ENCODE measurements at regions not wholly inside any gene's neighbourhood (a gene's known extent, or its start where the extent isn't known, plus 50 kb on each side); places are given as distances from the start of the nearest gene placed in this dataset.
A peak's percentile ranks its signal among the peaks of the same experiment; 100 is the strongest.
"Not testable (repeated sequence)": the region's sequence is repeated elsewhere in the genome, so short reads cannot be mapped to it uniquely, and the experiment has no call there.

- H3K4me3 ChIP-seq (replicated peaks; ENCODE audit: low read depth, low read length), result no peak overlapping the region
- DNase-seq (ENCODE audit: extremely low read depth, low read depth), result no peak
- TF ChIP-seq CTCF (IDR thresholded peaks at IDR 0.05; ENCODE audit: low read depth, low read length, missing control alignments), result no peak
Observed at GRCh38 chr9:17888066-17888465, 309.2 kb downstream of the SH3GL2 start.

GRCh38 chr9:17888964-17889363, 310.1 kb downstream of the SH3GL2 start:
- peak; percentile 3 for DNase-seq (ENCODE audit: extremely low read depth, low read depth)
- not testable (repeated sequence) for H3K4me3 ChIP-seq (replicated peaks; ENCODE audit: low read depth, low read length)

- no peak overlapping the region for H3K4me3 ChIP-seq (replicated peaks; ENCODE audit: low read depth, low read length)
- TF ChIP-seq CTCF (IDR thresholded peaks at IDR 0.05; ENCODE audit: low read depth, low read length, missing control alignments), result no peak
- DNase-seq (ENCODE audit: extremely low read depth, low read depth), result no peak
Observed at GRCh38 chr9:17894501-17895160, 315.8 kb downstream of the SH3GL2 start.

GRCh38 chr9:17900606-17901005, 321.7 kb downstream of the SH3GL2 start:
- no peak for TF ChIP-seq CTCF (IDR thresholded peaks at IDR 0.05; ENCODE audit: low read depth, low read length, missing control alignments)
- no peak for DNase-seq (ENCODE audit: extremely low read depth, low read depth)
- H3K4me3 ChIP-seq (replicated peaks; ENCODE audit: low read depth, low read length), result no peak overlapping the region

- no peak for TF ChIP-seq CTCF (IDR thresholded peaks at IDR 0.05; ENCODE audit: low read depth, low read length, missing control alignments)
- H3K4me3 ChIP-seq (replicated peaks; ENCODE audit: low read depth, low read length), result no peak overlapping the region
- no peak for DNase-seq (ENCODE audit: extremely low read depth, low read depth)
Observed at GRCh38 chr9:17905366-17905765, 326.5 kb downstream of the SH3GL2 start.

- no peak overlapping the region for H3K4me3 ChIP-seq (replicated peaks; ENCODE audit: low read depth, low read length)
- TF ChIP-seq CTCF (IDR thresholded peaks at IDR 0.05; ENCODE audit: low read depth, low read length, missing control alignments), result no peak
- DNase-seq (ENCODE audit: extremely low read depth, low read depth), result no peak
Observed at GRCh38 chr9:17905781-17906175, 326.9 kb downstream of the SH3GL2 start.

- no peak overlapping the region for H3K4me3 ChIP-seq (replicated peaks; ENCODE audit: low read depth, low read length)
- DNase-seq (ENCODE audit: extremely low read depth, low read depth), result no peak
- no peak for TF ChIP-seq CTCF (IDR thresholded peaks at IDR 0.05; ENCODE audit: low read depth, low read length, missing control alignments)
Observed at GRCh38 chr9:17906176-17906840, 327.4 kb downstream of the SH3GL2 start.

All from HFF-Myc (cell line).